ENCODE measurements at regions not wholly inside any gene's neighbourhood (a gene's known extent, or its start where the extent isn't known, plus 50 kb on each side); places are given as distances from the start of the nearest gene placed in this dataset.

DNA sequence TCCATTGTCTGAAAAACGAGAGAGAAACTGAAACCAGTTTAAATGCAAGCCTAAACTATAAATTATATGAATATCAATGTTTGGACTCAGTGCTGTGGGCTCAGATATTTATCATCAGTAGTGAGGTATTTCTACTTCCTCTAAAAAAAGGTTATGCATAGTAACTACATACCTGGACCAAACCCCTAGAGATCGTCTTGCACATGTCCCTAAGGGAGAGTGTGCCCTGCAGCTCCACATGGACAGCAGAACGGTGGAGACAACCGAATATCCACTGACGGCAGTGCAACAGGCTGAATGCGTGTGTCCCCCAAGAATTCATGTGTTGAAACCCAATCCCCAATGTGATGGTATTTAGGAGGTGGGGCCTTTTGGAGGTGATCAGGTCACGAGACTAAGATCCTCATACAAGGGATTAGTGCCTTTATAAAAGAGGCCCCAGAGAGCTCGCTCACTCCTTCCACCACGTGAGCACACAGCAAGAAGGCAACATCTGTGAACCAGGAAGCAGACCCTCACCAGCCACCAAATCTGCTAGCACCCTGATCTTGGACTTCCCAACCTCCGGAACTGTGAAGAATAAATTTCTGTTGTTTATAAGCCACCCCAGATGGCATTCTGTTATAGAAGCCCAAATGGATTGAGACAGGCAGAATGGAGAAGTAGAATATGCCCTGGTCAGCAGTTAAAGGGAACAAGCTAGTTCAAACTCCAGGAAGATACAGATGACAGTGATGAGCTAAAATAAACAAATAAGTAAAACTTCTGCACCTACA is 208.4 kb downstream of the ANAPC1 start:
- no peaks in the 10 kb centered on the region for H3K9me3 ChIP-seq
- DNase-seq = no peak
- no peak overlapping the region for H3K4me2 ChIP-seq
- CTCF ChIA-PET = interaction anchor here (1.5 kb wide), 1 partner anchor 9 kb away, joined by 4 read pairs; no protein-coding TSS in a partner anchor
- no peak overlapping the region for H3K4me3 ChIP-seq (ENCODE audit: low read depth in 2 of 2, low read length in 1 of 2)
- no peak overlapping the region for H3K9ac ChIP-seq
- H3K9me2 ChIP-seq = no peaks in the 10 kb centered on the region
- no peaks in the 10 kb centered on the region for H3F3A ChIP-seq (replicated peaks; ENCODE audit: insufficient read depth)
- no peak for TF ChIP-seq NRF1 (IDR thresholded peaks at IDR 0.05; ENCODE audit: low read depth, low read length)
- TF ChIP-seq, protein P1, sequence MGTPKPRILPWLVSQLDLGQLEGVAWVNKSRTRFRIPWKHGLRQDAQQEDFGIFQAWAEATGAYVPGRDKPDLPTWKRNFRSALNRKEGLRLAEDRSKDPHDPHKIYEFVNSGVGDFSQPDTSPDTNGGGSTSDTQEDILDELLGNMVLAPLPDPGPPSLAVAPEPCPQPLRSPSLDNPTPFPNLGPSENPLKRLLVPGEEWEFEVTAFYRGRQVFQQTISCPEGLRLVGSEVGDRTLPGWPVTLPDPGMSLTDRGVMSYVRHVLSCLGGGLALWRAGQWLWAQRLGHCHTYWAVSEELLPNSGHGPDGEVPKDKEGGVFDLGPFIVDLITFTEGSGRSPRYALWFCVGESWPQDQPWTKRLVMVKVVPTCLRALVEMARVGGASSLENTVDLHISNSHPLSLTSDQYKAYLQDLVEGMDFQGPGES (IDR thresholded peaks at IDR 0.05; ENCODE audit: low read depth, low read length) = no peak
- no peak overlapping the region for H2AFZ ChIP-seq (ENCODE audit: low read depth)
- no peaks in the 10 kb centered on the region for H3K79me2 ChIP-seq (ENCODE audit: insufficient read depth)
- WGBS (ENCODE audit: low lambda C conversion rate) = 88% methylated on average over 10 of the region's 10 CpGs
- H3K27me3 ChIP-seq (ENCODE audit: insufficient read depth) = no peaks in the 10 kb centered on the region
- no peak overlapping the region for H3K27ac ChIP-seq (ENCODE audit: low read depth in 2 of 2, low read length in 1 of 2)
- no peaks in the 10 kb centered on the region for H4K20me1 ChIP-seq (ENCODE audit: insufficient read depth)
- H3K36me3 ChIP-seq (replicated peaks in 1 of 2; ENCODE audit: control insufficient read depth in 1 of 2, insufficient read depth in 2 of 2, low read length in 1 of 2) = no peaks in the 10 kb centered on the region
- H3K4me1 ChIP-seq (ENCODE audit: control insufficient read depth in 1 of 2, insufficient read depth in 2 of 2, low read depth in 1 of 2, low read length in 1 of 2) = peaks cover 0 to 7% of the 10 kb centered on the region in 2 experiments; a peak in 1 of 4 replicates
- POLR2A ChIA-PET = no interaction called here

GRCh38 chr2:111676291-111676822 is 207.6 kb downstream of the ANAPC1 start:
- ChIA-PET CTCF (interaction anchor here (1.2 to 1.5 kb wide), 2 partner anchors 8 to 864 kb away, joined by 3 to 4 read pairs; no protein-coding TSS in a partner anchor), POLR2A (no interaction called here)
- Histone ChIP-seq H3K36me3 (replicated peaks in 1 of 2; ENCODE audit: control insufficient read depth in 1 of 2, insufficient read depth in 2 of 2, low read length in 1 of 2) (no peaks in the 10 kb centered on the region), H3K9ac (no peak overlapping the region), H3K27me3 (ENCODE audit: insufficient read depth) (no peaks in the 10 kb centered on the region), H3K9me2 (no peaks in the 10 kb centered on the region), H2AFZ (ENCODE audit: low read depth) (no peak overlapping the region), H3K79me2 (ENCODE audit: insufficient read depth) (no peaks in the 10 kb centered on the region), H3K4me1 (ENCODE audit: control insufficient read depth in 1 of 2, insufficient read depth in 2 of 2, low read depth in 1 of 2, low read length in 1 of 2) (peaks cover 0 to 7% of the 10 kb centered on the region in 2 experiments; a peak in 1 of 4 replicates), H3F3A (replicated peaks; ENCODE audit: insufficient read depth) (no peaks in the 10 kb centered on the region), H3K4me2 (no peak overlapping the region), H3K4me3 (ENCODE audit: low read depth in 2 of 2, low read length in 1 of 2) (no peak overlapping the region), H4K20me1 (ENCODE audit: insufficient read depth) (no peaks in the 10 kb centered on the region), H3K27ac (ENCODE audit: low read depth in 2 of 2, low read length in 1 of 2) (no peak overlapping the region), H3K9me3 (no peaks in the 10 kb centered on the region)
- no peak for DNase-seq
- TF ChIP-seq MEF2A (IDR thresholded peaks at IDR 0.05; ENCODE audit: borderline replicate concordance, low read depth) (no peak), SMC3 (IDR thresholded peaks at IDR 0.05; ENCODE audit: low read depth, low read length) (no peak), YY1 (IDR thresholded peaks at IDR 0.05; ENCODE audit: low read depth) (no peak), CHD2 (IDR thresholded peaks at IDR 0.05; ENCODE audit: low read length, partially characterized antibody) (no peak), EP300 (IDR thresholded peaks at IDR 0.05; ENCODE audit: borderline replicate concordance in 1 of 2, low read depth in 1 of 2, low read length in 1 of 2) (no peak), TAF1 (IDR thresholded peaks at IDR 0.05; ENCODE audit: borderline replicate concordance, low read depth, low read length) (no peak), NFIC (IDR thresholded peaks at IDR 0.05; ENCODE audit: borderline replicate concordance) (no peak), POLR2AphosphoS5 (IDR thresholded peaks at IDR 0.05; ENCODE audit: low read depth, low read length) (no peak)
- TF ChIP-seq, protein P2, sequence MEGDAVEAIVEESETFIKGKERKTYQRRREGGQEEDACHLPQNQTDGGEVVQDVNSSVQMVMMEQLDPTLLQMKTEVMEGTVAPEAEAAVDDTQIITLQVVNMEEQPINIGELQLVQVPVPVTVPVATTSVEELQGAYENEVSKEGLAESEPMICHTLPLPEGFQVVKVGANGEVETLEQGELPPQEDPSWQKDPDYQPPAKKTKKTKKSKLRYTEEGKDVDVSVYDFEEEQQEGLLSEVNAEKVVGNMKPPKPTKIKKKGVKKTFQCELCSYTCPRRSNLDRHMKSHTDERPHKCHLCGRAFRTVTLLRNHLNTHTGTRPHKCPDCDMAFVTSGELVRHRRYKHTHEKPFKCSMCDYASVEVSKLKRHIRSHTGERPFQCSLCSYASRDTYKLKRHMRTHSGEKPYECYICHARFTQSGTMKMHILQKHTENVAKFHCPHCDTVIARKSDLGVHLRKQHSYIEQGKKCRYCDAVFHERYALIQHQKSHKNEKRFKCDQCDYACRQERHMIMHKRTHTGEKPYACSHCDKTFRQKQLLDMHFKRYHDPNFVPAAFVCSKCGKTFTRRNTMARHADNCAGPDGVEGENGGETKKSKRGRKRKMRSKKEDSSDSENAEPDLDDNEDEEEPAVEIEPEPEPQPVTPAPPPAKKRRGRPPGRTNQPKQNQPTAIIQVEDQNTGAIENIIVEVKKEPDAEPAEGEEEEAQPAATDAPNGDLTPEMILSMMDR (IDR thresholded peaks at IDR 0.05) = no peak
- TF ChIP-seq, protein P1 (IDR thresholded peaks at IDR 0.05; ENCODE audit: low read depth, low read length) = no peak
- 85% methylated on average over 4 of the region's 4 CpGs for WGBS (ENCODE audit: low lambda C conversion rate)
